ENCODE measurements at regions not wholly inside any gene's neighbourhood (a gene's known extent, or its start where the extent isn't known, plus 50 kb on each side); places are given as distances from the start of the nearest gene placed in this dataset.

DNA sequence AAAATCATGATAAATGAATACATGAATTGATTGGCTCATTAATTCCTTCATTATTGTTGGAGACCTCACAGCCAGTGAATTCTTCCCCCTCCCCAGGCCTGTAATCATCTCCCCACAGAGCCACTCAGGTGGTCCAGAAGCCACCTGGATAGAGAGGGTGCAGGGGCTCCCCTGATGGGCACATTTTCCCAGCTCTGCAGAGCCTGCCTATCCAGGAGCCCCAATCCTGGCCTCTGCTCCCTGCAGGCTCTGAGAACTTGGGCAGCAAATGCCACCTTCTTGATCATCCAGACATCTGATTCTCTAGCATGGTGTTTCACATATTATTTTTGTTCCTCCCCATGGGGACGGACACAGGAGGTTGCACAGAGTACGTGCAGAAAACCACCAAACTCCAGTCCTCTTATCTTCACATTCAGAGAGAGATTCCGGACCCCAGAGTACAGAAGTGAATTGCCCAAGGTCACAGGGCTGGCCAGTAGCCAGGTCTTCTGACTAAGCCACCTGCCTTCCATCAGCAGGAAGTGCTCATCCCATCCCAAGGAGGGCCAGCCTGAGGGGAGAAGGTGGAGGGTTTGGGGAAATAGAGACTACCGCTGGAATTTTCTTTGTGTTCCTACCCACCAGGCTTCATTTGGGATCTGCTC, 348.0 kb downstream of the BUD13 start:
- H3K27me3 Mint-ChIP-seq = peaks cover 7% of the 10 kb centered on the region

DNA sequence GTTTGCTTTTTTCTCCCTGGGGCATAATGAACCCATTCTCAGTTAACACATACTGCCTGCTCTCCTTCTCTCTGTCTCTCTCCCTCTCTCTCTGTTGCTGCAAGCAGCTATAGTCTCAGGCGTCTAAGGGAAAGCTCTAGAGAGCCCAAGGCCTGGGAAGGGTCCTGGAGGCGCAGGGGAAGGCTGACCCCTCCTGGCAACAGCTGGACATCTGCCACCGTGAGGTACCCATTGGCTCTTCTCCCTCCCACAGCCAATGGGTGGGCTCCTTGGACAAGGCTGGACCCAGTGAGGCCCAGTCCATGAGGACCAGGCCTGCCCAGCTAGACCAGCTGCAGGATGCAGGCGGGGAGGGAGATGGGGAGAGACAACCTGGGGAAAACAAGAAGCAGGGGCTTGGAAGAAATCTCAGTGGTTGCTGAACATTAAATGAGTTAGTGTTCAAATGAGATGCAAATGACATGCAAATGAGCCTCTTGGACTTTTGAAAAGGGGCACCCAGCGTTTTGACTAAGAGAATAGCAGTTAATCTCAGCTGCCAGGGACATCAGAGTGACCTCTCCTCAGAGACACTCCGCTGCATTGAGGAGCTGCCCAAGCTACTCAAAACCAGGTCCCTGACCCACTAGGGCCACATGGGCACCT, 349.7 kb downstream of the BUD13 start:
- no peak for DNase-seq (ENCODE audit: extremely low spot score, unreplicated experiment)
- Mint-ChIP-seq H3K27me3 (peaks cover 8% of the 10 kb centered on the region), H3K9me3 (peaks cover 5% of the 10 kb centered on the region), H3K4me3 (no peak overlapping the region), H3K27ac (peak overlapping the region; percentile 6), H3K36me3 (no peaks in the 10 kb centered on the region), H3K4me1 (ENCODE audit: unreplicated experiment) (peaks cover 31% of the 10 kb centered on the region)
- TF ChIP-seq, protein P1, sequence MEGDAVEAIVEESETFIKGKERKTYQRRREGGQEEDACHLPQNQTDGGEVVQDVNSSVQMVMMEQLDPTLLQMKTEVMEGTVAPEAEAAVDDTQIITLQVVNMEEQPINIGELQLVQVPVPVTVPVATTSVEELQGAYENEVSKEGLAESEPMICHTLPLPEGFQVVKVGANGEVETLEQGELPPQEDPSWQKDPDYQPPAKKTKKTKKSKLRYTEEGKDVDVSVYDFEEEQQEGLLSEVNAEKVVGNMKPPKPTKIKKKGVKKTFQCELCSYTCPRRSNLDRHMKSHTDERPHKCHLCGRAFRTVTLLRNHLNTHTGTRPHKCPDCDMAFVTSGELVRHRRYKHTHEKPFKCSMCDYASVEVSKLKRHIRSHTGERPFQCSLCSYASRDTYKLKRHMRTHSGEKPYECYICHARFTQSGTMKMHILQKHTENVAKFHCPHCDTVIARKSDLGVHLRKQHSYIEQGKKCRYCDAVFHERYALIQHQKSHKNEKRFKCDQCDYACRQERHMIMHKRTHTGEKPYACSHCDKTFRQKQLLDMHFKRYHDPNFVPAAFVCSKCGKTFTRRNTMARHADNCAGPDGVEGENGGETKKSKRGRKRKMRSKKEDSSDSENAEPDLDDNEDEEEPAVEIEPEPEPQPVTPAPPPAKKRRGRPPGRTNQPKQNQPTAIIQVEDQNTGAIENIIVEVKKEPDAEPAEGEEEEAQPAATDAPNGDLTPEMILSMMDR (conservative IDR thresholded peaks at IDR 0.05) = peak; percentile 42

More for the DNA sequence above, 348.0 kb downstream of the BUD13 start:
- peaks cover 39% of the 10 kb centered on the region for H3K4me1 Mint-ChIP-seq (ENCODE audit: unreplicated experiment)
- H3K9me3 Mint-ChIP-seq = peaks cover 5% of the 10 kb centered on the region
- no peak for DNase-seq (ENCODE audit: extremely low spot score, unreplicated experiment)
- no peak overlapping the region for H3K4me3 Mint-ChIP-seq
- TF ChIP-seq, protein P1 (conservative IDR thresholded peaks at IDR 0.05) = no peak
- no peaks in the 10 kb centered on the region for H3K36me3 Mint-ChIP-seq
- no peak overlapping the region for H3K27ac Mint-ChIP-seq

DNA sequence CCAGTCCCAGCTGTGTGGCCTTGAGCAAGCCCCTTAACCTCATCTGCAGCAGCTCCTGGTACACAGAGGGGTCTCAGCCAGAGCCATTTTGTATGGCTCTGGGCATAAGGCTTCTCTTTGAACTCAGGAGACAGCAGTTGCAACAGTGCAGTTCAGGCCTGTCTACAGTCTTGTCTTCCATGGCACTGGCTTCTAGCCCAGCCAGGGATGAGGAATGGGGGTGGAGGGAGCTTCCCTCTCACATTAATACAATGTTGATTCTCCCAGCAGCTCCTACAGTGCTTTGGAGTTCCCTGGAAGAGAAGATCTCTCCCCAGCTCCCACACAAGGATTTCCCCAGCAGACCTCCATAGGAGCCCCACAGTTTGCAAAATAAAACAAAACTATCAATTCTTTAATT, 350.2 kb downstream of the BUD13 start:
- H3K4me1 Mint-ChIP-seq (ENCODE audit: unreplicated experiment) = peaks cover 30% of the 10 kb centered on the region
- no peaks in the 10 kb centered on the region for H3K36me3 Mint-ChIP-seq
- H3K4me3 Mint-ChIP-seq = no peak overlapping the region
- H3K27ac Mint-ChIP-seq = peak overlapping the region; percentile 6
- DNase-seq (ENCODE audit: extremely low spot score, unreplicated experiment) = no peak
- H3K27me3 Mint-ChIP-seq = peaks cover 8% of the 10 kb centered on the region
- TF ChIP-seq, protein P1 (conservative IDR thresholded peaks at IDR 0.05) = no peak
- H3K9me3 Mint-ChIP-seq = peaks cover 5% of the 10 kb centered on the region

DNA sequence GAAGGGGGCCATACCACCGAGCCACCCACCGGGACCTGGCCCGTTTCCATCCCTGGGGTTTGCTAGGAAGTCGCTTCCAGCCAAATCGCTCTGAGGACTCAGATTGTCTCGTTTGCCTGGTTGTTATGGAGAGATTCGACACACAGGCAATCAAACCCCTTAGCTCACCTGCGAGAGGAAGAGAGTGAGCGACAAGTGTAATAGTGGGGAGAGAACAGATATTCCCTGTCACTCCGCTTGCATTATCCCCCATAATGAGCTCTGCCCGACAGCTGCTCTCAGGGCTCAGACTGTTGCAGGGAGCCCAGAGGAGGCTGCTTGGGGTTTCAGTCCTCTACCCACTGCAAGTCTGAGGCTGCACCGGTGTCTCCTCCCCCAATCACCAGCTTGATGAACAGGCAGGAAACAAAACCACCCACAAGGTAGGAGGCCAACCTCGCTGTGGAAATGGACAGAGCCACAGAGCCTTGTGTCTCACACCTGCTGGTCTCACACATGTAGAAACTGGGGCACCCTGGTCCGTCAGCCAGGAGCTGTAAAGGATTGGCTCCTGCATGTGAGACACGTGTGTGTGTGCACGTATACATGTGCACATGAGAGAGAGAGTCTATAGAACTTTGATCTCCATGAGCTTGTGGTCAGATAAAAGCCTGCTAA, 351.1 kb downstream of the BUD13 start:
- TF ChIP-seq, protein P1 (conservative IDR thresholded peaks at IDR 0.05) = no peak
- Mint-ChIP-seq H3K4me1 (ENCODE audit: unreplicated experiment) (peaks cover 27% of the 10 kb centered on the region), H3K9me3 (peaks cover 5% of the 10 kb centered on the region), H3K27ac (peak overlapping the region; percentile 7), H3K27me3 (peaks cover 8% of the 10 kb centered on the region), H3K4me3 (no peak overlapping the region), H3K36me3 (no peaks in the 10 kb centered on the region)
- DNase-seq (ENCODE audit: extremely low spot score, unreplicated experiment) = no peak

DNA sequence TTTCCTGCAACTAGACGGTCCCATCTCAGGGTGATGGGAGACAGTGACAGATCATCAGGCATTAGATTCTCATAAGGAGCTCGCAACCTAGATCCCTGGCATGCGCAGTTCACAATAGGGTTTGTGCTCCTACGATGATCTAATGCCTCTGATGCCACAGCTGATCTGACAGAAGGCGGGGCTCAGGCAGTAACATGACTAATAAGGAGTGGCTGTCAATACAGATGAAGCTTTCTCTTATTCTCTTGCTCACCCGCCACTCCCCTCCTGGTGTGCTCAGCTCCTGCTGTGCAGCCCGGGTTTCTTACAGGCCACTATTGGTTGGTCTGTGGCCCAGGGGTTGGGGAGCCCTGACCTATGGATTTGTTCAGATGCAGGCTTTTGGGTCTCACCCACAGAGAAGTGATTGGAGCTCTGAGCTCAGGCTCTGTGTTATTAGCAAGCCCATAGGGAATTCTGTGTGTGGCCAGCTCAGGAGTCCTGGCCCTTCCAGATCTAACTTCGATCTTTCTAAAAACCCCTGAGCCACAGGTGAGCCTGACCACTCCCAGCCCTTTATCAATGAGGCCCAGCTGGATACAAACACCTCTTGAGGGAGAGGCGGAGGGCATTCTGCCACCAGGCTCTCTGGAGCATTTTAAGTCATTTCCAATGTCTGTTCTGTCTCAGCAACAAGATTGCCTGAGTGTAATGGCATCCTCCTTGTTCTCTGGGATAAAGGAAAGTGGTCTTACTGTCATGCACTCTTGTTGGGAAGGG, 351.8 kb downstream of the BUD13 start:
- TF ChIP-seq, protein P1 (conservative IDR thresholded peaks at IDR 0.05) = no peak
- Mint-ChIP-seq H3K4me1 (ENCODE audit: unreplicated experiment) (peaks cover 31% of the 10 kb centered on the region), H3K4me3 (no peak overlapping the region), H3K27me3 (peaks cover 8% of the 10 kb centered on the region), H3K9me3 (peaks cover 5% of the 10 kb centered on the region), H3K27ac (no peak overlapping the region), H3K36me3 (no peaks in the 10 kb centered on the region)
- DNase-seq (ENCODE audit: extremely low spot score, unreplicated experiment) = no peak

Data from type B pancreatic cell (in vitro differentiated cells).